ENCODE measurements at regions not wholly inside any gene's neighbourhood (a gene's known extent, or its start where the extent isn't known, plus 50 kb on each side); places are given as distances from the start of the nearest gene placed in this dataset.
"Not testable (repeated sequence)": the region's sequence is repeated elsewhere in the genome, so short reads cannot be mapped to it uniquely, and the experiment has no call there.

DNA sequence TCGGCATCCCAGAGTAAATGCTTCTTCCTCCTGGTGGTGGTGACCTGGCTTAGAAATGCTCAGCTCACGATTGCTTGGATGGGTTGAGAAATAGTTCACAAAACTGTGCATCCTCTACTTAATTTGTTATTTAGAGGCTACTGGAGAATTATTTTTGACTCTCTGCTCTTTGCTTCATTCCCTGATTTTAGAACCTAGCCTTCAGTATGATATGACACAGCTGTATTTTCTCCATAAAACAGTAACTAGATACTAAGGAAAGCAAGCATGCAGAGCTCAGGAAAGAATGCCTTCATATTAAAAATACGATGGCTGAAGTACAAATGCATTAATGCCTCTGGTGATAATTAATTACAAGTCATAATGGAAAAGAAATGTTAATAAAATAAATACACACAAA, 602.0 kb upstream of the COBL start:
- no peak overlapping the region for H3K27ac ChIP-seq (ENCODE audit: low read depth, low read length)
- H3K9me2 ChIP-seq (replicated peaks; ENCODE audit: control insufficient read depth, low read length): no peaks in the 10 kb centered on the region
- no peaks in the 10 kb centered on the region for H3K4me1 ChIP-seq (ENCODE audit: control insufficient read depth, low read length)
- H3K36me3 ChIP-seq (ENCODE audit: control insufficient read depth, low read length): no peaks in the 10 kb centered on the region
- TF ChIP-seq, protein P1, sequence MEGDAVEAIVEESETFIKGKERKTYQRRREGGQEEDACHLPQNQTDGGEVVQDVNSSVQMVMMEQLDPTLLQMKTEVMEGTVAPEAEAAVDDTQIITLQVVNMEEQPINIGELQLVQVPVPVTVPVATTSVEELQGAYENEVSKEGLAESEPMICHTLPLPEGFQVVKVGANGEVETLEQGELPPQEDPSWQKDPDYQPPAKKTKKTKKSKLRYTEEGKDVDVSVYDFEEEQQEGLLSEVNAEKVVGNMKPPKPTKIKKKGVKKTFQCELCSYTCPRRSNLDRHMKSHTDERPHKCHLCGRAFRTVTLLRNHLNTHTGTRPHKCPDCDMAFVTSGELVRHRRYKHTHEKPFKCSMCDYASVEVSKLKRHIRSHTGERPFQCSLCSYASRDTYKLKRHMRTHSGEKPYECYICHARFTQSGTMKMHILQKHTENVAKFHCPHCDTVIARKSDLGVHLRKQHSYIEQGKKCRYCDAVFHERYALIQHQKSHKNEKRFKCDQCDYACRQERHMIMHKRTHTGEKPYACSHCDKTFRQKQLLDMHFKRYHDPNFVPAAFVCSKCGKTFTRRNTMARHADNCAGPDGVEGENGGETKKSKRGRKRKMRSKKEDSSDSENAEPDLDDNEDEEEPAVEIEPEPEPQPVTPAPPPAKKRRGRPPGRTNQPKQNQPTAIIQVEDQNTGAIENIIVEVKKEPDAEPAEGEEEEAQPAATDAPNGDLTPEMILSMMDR (IDR thresholded peaks at IDR 0.05; ENCODE audit: low read depth, low read length, poor library complexity, severe bottlenecking): no peak
- TF ChIP-seq EZH2phosphoT487 (IDR thresholded peaks at IDR 0.05; ENCODE audit: borderline replicate concordance, low read length): no peak
- H4K20me1 ChIP-seq (ENCODE audit: control insufficient read depth, insufficient read depth, low read depth, low read length): no peaks in the 10 kb centered on the region
- no peak overlapping the region for H3K4me3 ChIP-seq (ENCODE audit: low read length)
- no peaks in the 10 kb centered on the region for H3K79me2 ChIP-seq (ENCODE audit: control insufficient read depth, low read length)
- no peaks in the 10 kb centered on the region for H3F3A ChIP-seq (ENCODE audit: control insufficient read depth, insufficient read depth)
- H3K9me3 ChIP-seq (ENCODE audit: control insufficient read depth, insufficient read depth, low read length): no peaks in the 10 kb centered on the region
- no peak overlapping the region for H3K4me2 ChIP-seq (ENCODE audit: low read length)
- H3K27me3 ChIP-seq (ENCODE audit: control insufficient read depth, low read length): no peaks in the 10 kb centered on the region

DNA sequence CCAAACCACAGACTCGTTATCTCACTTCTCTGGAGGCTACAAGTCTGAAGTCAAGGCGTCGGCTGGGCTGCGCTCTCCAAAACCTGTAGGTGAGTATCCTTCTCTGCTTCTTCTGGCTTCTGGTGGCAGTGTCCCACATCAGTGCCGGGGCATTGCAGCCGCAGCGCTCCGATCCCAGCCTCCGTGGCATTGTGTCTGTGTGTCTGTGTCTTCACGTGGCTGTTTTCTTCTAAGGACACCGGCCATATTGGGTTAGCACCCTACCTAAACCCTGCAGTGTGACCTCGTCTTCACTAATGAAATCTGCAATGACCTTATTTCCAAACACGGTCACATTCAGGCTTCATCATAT, 584.9 kb upstream of the COBL start:
- no peaks in the 10 kb centered on the region for H3K9me2 ChIP-seq (replicated peaks; ENCODE audit: control insufficient read depth, low read length)
- H3K27me3 ChIP-seq (ENCODE audit: control insufficient read depth, low read length): no peaks in the 10 kb centered on the region
- no peak overlapping the region for H3K4me3 ChIP-seq (ENCODE audit: low read length)
- H3K79me2 ChIP-seq (ENCODE audit: control insufficient read depth, low read length): no peaks in the 10 kb centered on the region
- no peaks in the 10 kb centered on the region for H3K36me3 ChIP-seq (ENCODE audit: control insufficient read depth, low read length)
- no peaks in the 10 kb centered on the region for H3K4me1 ChIP-seq (ENCODE audit: control insufficient read depth, low read length)
- H4K20me1 ChIP-seq (ENCODE audit: control insufficient read depth, insufficient read depth, low read depth, low read length): no peaks in the 10 kb centered on the region
- H3K27ac ChIP-seq (ENCODE audit: low read depth, low read length): no peak overlapping the region
- no peak overlapping the region for H3K4me2 ChIP-seq (ENCODE audit: low read length)
- no peaks in the 10 kb centered on the region for H3F3A ChIP-seq (ENCODE audit: control insufficient read depth, insufficient read depth)
- TF ChIP-seq, protein P1 (IDR thresholded peaks at IDR 0.05; ENCODE audit: low read depth, low read length, poor library complexity, severe bottlenecking): no peak
- no peak for TF ChIP-seq EZH2phosphoT487 (IDR thresholded peaks at IDR 0.05; ENCODE audit: borderline replicate concordance, low read length)
- peaks cover 5% of the 10 kb centered on the region; the same call in 1 of the 2 replicates for H3K9me3 ChIP-seq (ENCODE audit: control insufficient read depth, insufficient read depth, low read length)

DNA sequence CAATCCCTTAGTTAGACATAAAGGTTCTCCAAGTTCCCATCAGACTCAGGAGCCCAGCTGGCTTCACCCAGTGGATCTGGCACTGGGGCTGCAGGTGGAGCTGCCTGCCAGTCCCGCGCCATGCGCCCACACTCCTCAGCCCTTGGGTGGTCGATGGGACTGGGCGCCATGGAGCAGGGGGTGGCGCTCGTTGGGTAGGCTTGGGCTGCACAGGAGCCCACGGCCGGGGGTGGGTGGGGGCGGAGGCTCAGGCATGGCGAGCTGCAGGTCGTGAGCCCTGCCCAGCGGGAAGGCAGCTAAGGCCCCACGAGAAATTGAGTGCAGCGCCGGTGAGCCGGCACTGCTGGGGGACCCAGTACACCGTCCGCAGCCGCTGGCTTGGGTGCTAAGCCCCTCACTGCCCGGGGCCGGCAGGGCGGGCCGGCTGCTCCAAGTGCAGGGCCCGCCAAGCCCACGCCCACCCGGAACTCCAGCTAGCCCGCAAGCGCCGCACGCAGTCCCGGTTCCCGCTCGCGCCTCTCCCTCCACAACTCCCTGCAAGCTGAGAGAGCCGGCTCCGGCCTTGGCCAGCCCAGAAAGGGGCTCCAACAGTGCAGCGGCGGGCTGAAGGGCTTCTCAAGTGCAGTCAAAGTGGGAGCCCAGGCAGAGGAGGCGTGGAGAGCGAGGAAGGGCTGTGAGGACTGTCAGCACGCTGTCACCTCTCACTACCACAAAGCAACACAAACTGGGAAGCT, 584.3 kb upstream of the COBL start:
- not testable (repeated sequence) for H3K9me3 ChIP-seq (ENCODE audit: control insufficient read depth, insufficient read depth, low read length); H3K4me2 ChIP-seq (ENCODE audit: low read length); H4K20me1 ChIP-seq (ENCODE audit: control insufficient read depth, insufficient read depth, low read depth, low read length); H3K9me2 ChIP-seq (replicated peaks; ENCODE audit: control insufficient read depth, low read length); H3K4me1 ChIP-seq (ENCODE audit: control insufficient read depth, low read length); H3K4me3 ChIP-seq (ENCODE audit: low read length); H3K36me3 ChIP-seq (ENCODE audit: control insufficient read depth, low read length); H3K27me3 ChIP-seq (ENCODE audit: control insufficient read depth, low read length); H3K79me2 ChIP-seq (ENCODE audit: control insufficient read depth, low read length); H3F3A ChIP-seq (ENCODE audit: control insufficient read depth, insufficient read depth); H3K27ac ChIP-seq (ENCODE audit: low read depth, low read length)

DNA sequence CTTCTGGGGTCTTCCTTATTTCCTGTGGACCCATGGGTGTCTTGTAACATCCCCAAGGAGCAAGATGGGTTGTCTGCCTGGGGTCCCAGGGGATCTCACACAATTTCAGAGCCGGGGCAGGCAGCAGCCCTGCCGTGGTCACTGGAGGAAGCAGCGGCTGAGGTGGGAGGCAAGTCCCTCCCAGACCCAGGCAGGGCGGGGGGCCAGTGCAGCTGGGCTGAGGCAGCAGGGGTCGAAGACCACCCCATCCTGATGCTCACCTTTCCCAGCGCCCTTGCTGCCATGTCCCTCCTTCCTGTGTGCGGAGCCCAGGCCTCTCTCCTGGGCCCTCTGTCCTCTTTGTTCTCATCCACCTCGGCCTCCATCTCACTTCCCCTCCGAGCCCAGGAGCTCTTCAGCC, 583.0 kb upstream of the COBL start:
- Histone ChIP-seq H3K4me3 (ENCODE audit: low read length) (no peak overlapping the region), H3F3A (ENCODE audit: control insufficient read depth, insufficient read depth) (no peaks in the 10 kb centered on the region), H4K20me1 (ENCODE audit: control insufficient read depth, insufficient read depth, low read depth, low read length) (no peaks in the 10 kb centered on the region)

More for the DNA sequence above, 583.0 kb upstream of the COBL start:
- H3K36me3 ChIP-seq (ENCODE audit: control insufficient read depth, low read length): no peaks in the 10 kb centered on the region
- no peaks in the 10 kb centered on the region for H3K79me2 ChIP-seq (ENCODE audit: control insufficient read depth, low read length)
- H3K27me3 ChIP-seq (ENCODE audit: control insufficient read depth, low read length): no peaks in the 10 kb centered on the region
- peaks cover 5% of the 10 kb centered on the region; the same call in 1 of the 2 replicates for H3K9me3 ChIP-seq (ENCODE audit: control insufficient read depth, insufficient read depth, low read length)
- no peak overlapping the region for H3K4me2 ChIP-seq (ENCODE audit: low read length)
- no peaks in the 10 kb centered on the region for H3K4me1 ChIP-seq (ENCODE audit: control insufficient read depth, low read length)
- TF ChIP-seq, protein P1 (IDR thresholded peaks at IDR 0.05; ENCODE audit: low read depth, low read length, poor library complexity, severe bottlenecking): no peak
- no peak for TF ChIP-seq EZH2phosphoT487 (IDR thresholded peaks at IDR 0.05; ENCODE audit: borderline replicate concordance, low read length)
- no peak overlapping the region for H3K27ac ChIP-seq (ENCODE audit: low read depth, low read length)
- H3K9me2 ChIP-seq (replicated peaks; ENCODE audit: control insufficient read depth, low read length): no peaks in the 10 kb centered on the region

All from DOHH2 (cell line).